A549 (cell line): ENCODE measurements at regions not wholly inside any gene's neighbourhood (a gene's known extent, or its start where the extent isn't known, plus 50 kb on each side); places are given as distances from the start of the nearest gene placed in this dataset.

Experiments
- ATAC-seq, 2 experiments: fragments of 200-7000 bp in 1 of 2; fragments of >200 bp in 1 of 2; cut with Nextera tagmentation in 1 of 2; cut with Tn5 transposase in 1 of 2; 3 replicates each; pipeline versions ENCODE4 v1.8.0 to v1.9.1; 2018 to 2020; ENCODE audit warnings: mild to moderate bottlenecking in 1 of 2, moderate library complexity in 1 of 2
- CTCF ChIA-PET: fragments of 300-600 bp; sonication (Branson Sonifier 250); formaldehyde crosslinking; extraction: SDS; loops from one replicate; lab custom pipeline; 2021; ENCODE audit warnings: antibody characterized with exemption, inconsistent platforms; lab: Yijun Ruan, JAX
- POLR2A ChIA-PET: fragments of 350-600 bp; formaldehyde crosslinking; extraction: SDS; loops from one replicate; lab custom pipeline; 2021; ENCODE audit warnings: antibody characterized with exemption, inconsistent platforms; lab: Yijun Ruan, JAX
- DNase-seq, 2 experiments: peaks; one replicate each; pipeline versions ENCODE4 v3.0.0 to v3.0.0-alpha.2; 2011 to 2016; ENCODE audit warnings: low read depth in 1 of 2, low spot score in 1 of 2
- FAIRE-seq: peaks from 2 replicates; lab custom pipeline; 2011; peaks lifted over from hg19 to GRCh38; lab: Jason Lieb, UNC
- H3K27ac ChIP-seq, 2 experiments: fragments of >200 bp; sonication (Bioruptor Twin); formaldehyde crosslinking; 3 replicates each; pipeline ENCODE4 v1.5.1; 2016 to 2017
- H3K4me1 ChIP-seq: fragments of >200 bp; sonication (Bioruptor Twin); formaldehyde crosslinking; 3 replicates; pipeline ENCODE4 v1.6.1; 2016
- H3K4me2 ChIP-seq: fragments of >200 bp; sonication (Bioruptor Twin); formaldehyde crosslinking; 3 replicates; pipeline ENCODE4 v1.6.1; 2016
- H3K4me3 ChIP-seq: fragments of >200 bp; sonication (Bioruptor Twin); formaldehyde crosslinking; 3 replicates; pipeline ENCODE4 v1.5.1; 2016
- H3K9me3 ChIP-seq: fragments of >200 bp; sonication (Bioruptor Twin); formaldehyde crosslinking; 3 replicates; pipeline ENCODE4 v1.6.1; 2016
- CHD4 ChIP-seq: fragments of 200-600 bp; sonication (generic); IDR thresholded peaks from 2 replicates; pipeline ENCODE4 v1.6.1; 2016; ENCODE audit warnings: antibody characterized with exemption, mild to moderate bottlenecking, borderline replicate concordance
- CTCF ChIP-seq: fragments of >200 bp; sonication (Bioruptor Twin); formaldehyde crosslinking; IDR thresholded peaks from 3 replicates; pipeline ENCODE4 v1.5.1; 2016
- E2F6 ChIP-seq: IDR thresholded peaks from 2 replicates; pipeline ENCODE4 v1.6.1; 2012; ENCODE audit warnings: low read depth, borderline replicate concordance
- FOXS1 ChIP-seq: fragments of 250-450 bp; sonication (Bioruptor Pico); IDR thresholded peaks from 2 replicates; pipeline ENCODE4 v1.5.0; 2020; ENCODE audit warnings: mild to moderate bottlenecking, moderate library complexity
- GATA3 ChIP-seq: IDR thresholded peaks from 2 replicates; pipeline ENCODE4 v1.6.1; 2012; ENCODE audit warnings: borderline replicate concordance
- HEYL ChIP-seq: fragments of 250-450 bp; sonication (Bioruptor Pico); IDR thresholded peaks from 2 replicates; pipeline ENCODE4 v1.8.0; 2021; ENCODE audit warnings: mild to moderate bottlenecking, moderate library complexity
- HMGXB4 ChIP-seq: fragments of 250-450 bp; sonication (Bioruptor Pico); IDR thresholded peaks from 2 replicates; pipeline ENCODE4 v1.5.0; 2021; ENCODE audit warnings: mild to moderate bottlenecking, moderate library complexity, borderline replicate concordance
- HOXB13 ChIP-seq: fragments of 250-450 bp; sonication (Bioruptor Pico); IDR thresholded peaks from 2 replicates; pipeline ENCODE4 v1.5.0; 2020; ENCODE audit warnings: low read depth, mild to moderate bottlenecking, moderate library complexity
- KDM5A ChIP-seq: fragments of 200-600 bp; sonication (generic); IDR thresholded peaks from 2 replicates; pipeline ENCODE4 v1.6.1; 2016; ENCODE audit warnings: antibody characterized with exemption, mild to moderate bottlenecking
- MAFK ChIP-seq: fragments of 450-650 bp; IDR thresholded peaks from 2 replicates; pipeline ENCODE4 v1.6.1; 2014; ENCODE audit not compliant: partially characterized antibody
- MAZ ChIP-seq: fragments of 150-350 bp; IDR thresholded peaks from 2 replicates; pipeline ENCODE4 v1.6.1; 2014; ENCODE audit warnings: antibody characterized with exemption, low read depth, low read length, borderline replicate concordance
- NFE2L2 ChIP-seq: fragments of 150-350 bp; conservative IDR thresholded peaks from 2 replicates; pipeline ENCODE4 v1.6.1; 2014; ENCODE audit warnings: low read length
- PBX3 ChIP-seq: IDR thresholded peaks from 2 replicates; pipeline ENCODE4 v1.6.1; 2012
- PHF8 ChIP-seq: fragments of 200-600 bp; sonication (generic); IDR thresholded peaks from 2 replicates; pipeline ENCODE4 v1.6.1; 2016; ENCODE audit warnings: low read depth, mild to moderate bottlenecking, antibody characterized with exemption, moderate library complexity, borderline replicate concordance
- POLR2A ChIP-seq: IDR thresholded peaks from 2 replicates; pipeline ENCODE4 v1.6.1; 2012; ENCODE audit warnings: mild to moderate bottlenecking, low read length
- POLR2AphosphoS2 ChIP-seq: conservative IDR thresholded peaks from 2 replicates; pipeline ENCODE4 v1.6.1; 2012; ENCODE audit warnings: low read length, improper control_type of control experiment, inconsistent platforms
- REST ChIP-seq: fragments of 200-600 bp; sonication (generic); IDR thresholded peaks from 2 replicates; pipeline ENCODE4 v1.6.1; 2016; ENCODE audit warnings: antibody characterized with exemption, mild to moderate bottlenecking, moderate library complexity
- USF2 ChIP-seq: fragments of 450-650 bp; IDR thresholded peaks from 2 replicates; pipeline ENCODE4 v1.6.1; 2014; ENCODE audit warnings: antibody characterized with exemption
- ZFP36 ChIP-seq: fragments of 450-650 bp; IDR thresholded peaks from 2 replicates; pipeline ENCODE4 v1.6.1; 2014; ENCODE audit warnings: borderline replicate concordance; ENCODE audit not compliant: partially characterized antibody
- WGBS: methylation state at CpG from one replicate; pipeline ENCODE4 v1.1.6; 2017; ENCODE audit errors: missing lambda C conversion rate; 5-methylcytosine and 5-hydroxymethylcytosine counted together

GRCh38 chr9:103999375-104000062 is 94.6 kb upstream of the SMC2 start:
- H3K27ac ChIP-seq, result no peak overlapping the region
- H3K4me1 ChIP-seq, result no peaks in the 10 kb centered on the region
- no peak overlapping the region for H3K4me3 ChIP-seq
- FAIRE-seq (no peak), ATAC-seq (no peak), DNase-seq (no peak)
- 80% methylated on average over 30 of the region's 40 CpGs for WGBS
- no peak overlapping the region for H3K4me2 ChIP-seq
- TF ChIP-seq PHF8 (no peak), REST (no peak), HEYL (CRISPR knock-in tag) (no peak), KDM5A (no peak), POLR2AphosphoS2 (no peak), HOXB13 (CRISPR knock-in tag) (no peak), FOXS1 (CRISPR knock-in tag) (no peak), CTCF (no peak), MAZ (no peak), ZFP36 (no peak), PBX3 (no peak), USF2 (no peak), CHD4 (no peak), MAFK (no peak), E2F6 (no peak), POLR2A (no peak), GATA3 (no peak), HMGXB4 (CRISPR knock-in tag) (no peak), NFE2L2 (no peak)
- ChIA-PET POLR2A (no interaction called here), CTCF (interaction anchor here (0.6 kb wide), 1 partner anchor 19 kb away, joined by 3 read pairs; no protein-coding TSS in a partner anchor)
- no peaks in the 10 kb centered on the region for H3K9me3 ChIP-seq
